NOMO-1 treated with DMSO at 0.1 percent for 48 hours (cell line): ENCODE measurements at regions not wholly inside any gene's neighbourhood (a gene's known extent, or its start where the extent isn't known, plus 50 kb on each side); places are given as distances from the start of the nearest gene placed in this dataset.
"Not testable (repeated sequence)": the region's sequence is repeated elsewhere in the genome, so short reads cannot be mapped to it uniquely, and the experiment has no call there.

Experiments used
- DNase-seq: peaks from one replicate; lab custom pipeline; 2025; ENCODE audit not compliant: unreplicated experiment; lab: John Stamatoyannopoulos, UW

DNA sequence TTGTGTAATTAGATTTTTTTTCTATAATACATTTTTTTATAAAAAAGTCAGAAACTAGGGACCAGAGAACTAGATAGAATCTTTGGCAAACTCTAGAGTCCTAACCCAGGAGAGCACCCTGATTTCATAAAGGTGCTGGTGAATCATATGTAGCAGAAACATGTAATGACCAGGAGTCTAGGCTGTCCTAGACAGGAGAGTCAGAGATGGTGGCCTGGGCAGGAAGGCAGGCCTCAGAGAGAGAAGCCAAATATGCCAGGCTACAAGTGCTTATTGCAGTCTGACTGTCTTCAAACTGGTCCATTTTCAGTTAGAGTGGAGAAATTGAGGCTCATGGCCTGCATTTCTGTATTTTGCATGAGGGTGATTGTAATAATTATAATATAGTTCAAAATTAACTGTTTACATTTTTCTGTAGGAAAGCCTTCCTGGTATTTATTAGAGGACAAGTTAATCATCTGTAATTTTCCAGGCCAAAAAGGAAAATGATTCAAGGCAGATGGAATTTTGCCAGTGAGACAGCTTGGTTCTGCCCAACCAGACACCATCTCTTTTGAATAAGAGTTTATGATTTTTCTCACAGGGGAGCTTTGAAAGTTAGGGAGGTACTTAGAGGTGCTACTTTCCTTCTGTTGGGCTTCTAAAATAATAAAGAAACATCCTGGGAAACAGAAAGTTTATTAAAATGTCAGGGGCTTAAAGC is 129.8 kb downstream of the S1PR1 start:
- no peak for DNase-seq

DNA sequence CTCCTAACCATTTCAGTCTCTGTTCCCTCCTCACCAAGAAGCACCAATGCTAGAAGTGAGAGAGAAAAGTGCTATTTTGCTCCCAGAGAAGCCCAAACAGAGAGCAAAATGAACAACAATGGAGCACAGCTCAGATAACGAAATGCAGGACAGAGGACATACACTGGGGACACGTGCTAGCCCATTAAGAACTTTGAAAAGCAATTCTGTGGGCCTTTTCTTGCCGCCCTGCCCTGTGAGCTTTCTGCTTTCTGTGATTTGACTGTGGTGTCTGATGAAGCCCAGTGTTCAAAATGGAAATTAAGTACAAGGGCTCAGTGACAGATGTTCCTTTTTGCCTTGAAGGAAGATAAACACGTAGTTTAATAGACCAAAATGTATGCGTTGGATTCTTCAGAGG is 130.8 kb downstream of the S1PR1 start:
- no peak for DNase-seq

GRCh38 chr1:101370488-101370887 is 133.7 kb downstream of the S1PR1 start:
- no peak for DNase-seq

- DNase-seq, result no peak
Measured at GRCh38 chr1:101371259-101371658, 134.4 kb downstream of the S1PR1 start.

GRCh38 chr1:101373570-101373969 is 136.8 kb downstream of the S1PR1 start:
- DNase-seq, result no peak

- DNase-seq, result not testable (repeated sequence)
Measured at GRCh38 chr1:101375448-101375847, 138.6 kb downstream of the S1PR1 start.

- DNase-seq, result no peak
Measured at GRCh38 chr1:101376121-101377083, 139.6 kb downstream of the S1PR1 start.

GRCh38 chr1:101377084-101377835 is 140.4 kb downstream of the S1PR1 start:
- DNase-seq, result no peak

GRCh38 chr1:101379037-101379436 is 142.2 kb downstream of the S1PR1 start:
- DNase-seq, result no peak

GRCh38 chr1:101379950-101380349 is 143.1 kb downstream of the S1PR1 start:
- DNase-seq, result no peak

- no peak for DNase-seq
Measured at GRCh38 chr1:101382135-101382534, 145.3 kb downstream of the S1PR1 start.

DNA sequence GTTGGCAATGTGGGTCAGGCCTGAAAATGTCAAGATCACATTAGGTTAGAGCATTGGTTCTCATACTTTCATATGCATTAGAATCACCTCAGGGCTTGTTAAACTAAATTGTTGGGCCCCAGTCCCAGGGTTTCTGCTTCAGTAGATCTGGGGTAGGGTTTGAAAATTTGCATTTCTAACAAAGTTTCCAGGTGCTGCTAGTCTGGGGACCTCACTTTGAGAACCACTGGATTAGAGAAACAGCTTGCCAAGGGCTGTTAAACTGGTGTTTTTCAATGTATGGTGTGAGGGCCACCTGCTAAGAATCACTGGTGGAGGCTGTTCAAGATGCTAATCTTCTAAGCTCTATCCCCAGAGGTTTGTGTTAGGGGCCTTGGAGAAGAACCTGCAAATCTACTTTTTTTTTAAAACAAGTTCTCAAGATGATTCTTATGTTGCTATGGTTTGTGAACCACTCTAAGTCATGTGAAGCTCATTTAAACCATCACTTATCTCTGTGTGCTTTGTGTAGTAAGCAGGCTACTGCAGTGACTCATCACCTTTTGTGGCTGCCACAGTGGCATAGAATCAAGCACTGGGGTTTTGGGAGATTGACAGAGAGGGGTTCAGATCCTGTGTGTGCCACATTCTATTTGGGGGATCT is 152.2 kb downstream of the S1PR1 start:
- no peak for DNase-seq

DNA sequence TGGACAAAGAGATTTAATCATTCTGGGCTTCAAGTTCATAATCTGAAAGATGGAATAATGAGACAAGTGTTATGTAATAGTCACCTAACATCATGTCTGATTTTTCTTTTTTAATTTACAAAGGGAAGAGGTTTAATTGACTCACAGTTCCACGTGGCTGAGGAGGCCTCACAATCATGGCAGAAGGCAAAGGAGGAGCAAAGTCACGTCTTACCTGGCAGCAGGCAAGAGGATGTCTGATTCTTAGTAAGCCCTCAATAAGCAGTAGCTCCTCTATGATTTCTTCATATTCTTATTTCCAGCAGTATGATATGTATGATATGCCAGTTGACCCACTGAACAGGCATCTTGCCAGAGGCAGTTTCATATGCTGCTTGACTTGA is 152.7 kb downstream of the S1PR1 start:
- DNase-seq, result no peak

DNA sequence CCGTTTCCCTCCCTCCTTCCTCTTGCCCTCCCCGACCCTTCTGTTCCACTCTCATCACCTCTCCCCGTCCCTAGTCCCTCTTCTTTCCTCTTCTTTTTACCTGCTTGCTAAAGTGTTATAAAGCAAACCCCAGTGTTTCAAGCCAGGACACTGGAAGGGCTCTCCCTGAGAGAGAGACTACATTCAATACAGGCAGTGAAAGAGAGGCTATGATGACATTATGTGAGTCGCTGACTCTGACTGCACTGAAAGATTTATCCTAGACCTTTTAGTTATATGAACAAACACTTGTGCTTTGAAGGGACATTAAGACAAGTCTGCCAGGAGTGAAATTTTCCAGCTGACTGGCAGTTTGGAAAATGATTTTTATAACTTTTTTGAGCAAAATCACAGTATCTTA is 155.7 kb downstream of the S1PR1 start:
- DNase-seq, result no peak

DNA sequence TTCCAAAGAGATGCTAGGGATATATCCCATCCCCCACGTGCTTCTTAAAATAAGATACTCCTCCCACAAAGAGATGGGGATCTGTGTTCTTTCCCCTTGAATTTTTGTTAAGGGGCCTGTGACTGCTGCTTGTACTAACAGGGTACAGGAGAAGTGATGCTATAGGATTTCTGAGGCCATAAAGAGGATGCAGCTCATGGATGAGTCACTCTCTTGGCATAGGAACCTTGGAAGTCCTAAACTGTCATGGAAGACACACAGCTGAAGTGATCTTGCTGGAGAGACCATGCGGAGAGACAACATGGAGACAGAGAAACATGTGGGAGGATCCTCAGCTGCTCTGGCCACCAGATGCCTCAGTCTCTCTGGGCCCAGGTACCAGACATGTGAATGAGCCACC is 157.2 kb downstream of the S1PR1 start:
- DNase-seq, result no peak

DNA sequence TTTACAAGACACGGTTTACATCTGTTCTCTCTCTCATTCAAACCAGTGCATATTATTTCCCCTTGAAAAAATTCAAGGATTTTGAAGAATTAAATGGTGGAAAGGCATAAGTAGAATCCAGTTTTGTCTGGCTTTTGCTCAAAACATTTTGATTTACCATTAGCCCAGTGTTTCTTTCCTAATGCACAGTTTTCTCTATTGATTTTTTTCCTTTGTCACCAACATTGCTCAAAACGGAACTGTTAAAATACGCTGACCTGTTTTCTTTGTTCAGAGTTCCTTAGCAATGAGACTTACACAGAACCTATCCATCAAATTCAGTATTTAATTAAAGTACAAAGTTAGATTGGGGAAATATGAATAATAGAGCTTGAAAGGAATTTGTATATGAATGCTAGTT is 162.4 kb downstream of the S1PR1 start:
- no peak for DNase-seq

- DNase-seq, result no peak
Measured at GRCh38 chr1:101406271-101406670, 169.5 kb downstream of the S1PR1 start.

DNA sequence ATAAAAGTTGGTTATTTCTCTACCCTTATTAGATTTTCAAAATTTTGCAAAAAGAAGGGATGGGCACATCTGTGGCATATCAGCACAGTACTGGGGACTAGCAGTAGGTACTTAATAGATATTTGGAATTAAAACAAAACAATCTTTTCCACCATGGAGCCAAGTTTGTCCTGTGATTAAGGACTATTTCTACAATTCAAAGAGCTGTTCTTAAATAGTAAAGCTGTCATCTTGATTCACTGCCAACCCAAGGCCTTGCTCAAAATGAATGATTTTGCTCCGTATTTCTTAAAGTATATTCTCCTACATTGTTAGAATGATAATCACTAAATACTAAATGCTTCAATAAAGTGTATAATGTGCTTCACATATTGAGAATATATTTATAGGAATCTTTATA is 169.9 kb downstream of the S1PR1 start:
- DNase-seq, result no peak

GRCh38 chr1:101407505-101408211 is 170.8 kb downstream of the S1PR1 start:
- no peak for DNase-seq

DNA sequence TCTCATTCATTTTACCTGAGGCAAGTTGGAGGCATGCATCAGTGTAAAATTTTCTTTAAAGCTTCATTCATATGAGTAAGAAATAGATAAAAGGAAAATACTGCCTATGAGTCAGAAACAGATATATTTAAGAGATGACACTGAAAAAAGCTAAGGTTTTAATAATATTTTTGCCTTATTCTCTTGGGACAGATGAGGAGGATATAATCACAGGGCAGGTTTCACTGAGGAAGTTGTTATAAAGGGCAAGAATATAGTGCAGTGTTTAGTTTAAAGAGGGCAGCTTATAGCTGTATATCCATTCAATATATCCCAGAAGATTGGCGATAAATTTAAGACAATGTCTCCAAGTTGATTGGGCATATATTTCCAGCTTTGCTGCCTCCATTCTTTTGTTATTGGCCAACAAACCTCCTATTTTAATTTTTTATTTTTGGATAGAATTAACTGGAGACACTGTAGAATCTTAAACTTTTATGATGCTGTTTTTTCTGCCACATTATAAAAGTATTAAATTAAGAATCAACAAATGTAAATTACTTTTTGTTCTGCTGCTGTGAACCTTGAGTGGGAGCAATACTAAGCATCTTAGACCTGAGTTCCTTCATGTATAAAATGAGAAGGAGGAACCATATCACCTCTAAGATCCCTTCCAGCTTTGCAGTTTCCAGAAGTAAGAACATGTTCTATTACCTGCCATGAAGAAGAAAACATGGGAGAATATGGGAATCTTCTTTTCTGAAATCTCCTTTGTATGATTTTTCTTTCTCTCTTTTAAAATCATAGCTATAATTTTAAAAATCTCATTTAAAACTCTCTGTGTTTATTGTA is 171.6 kb downstream of the S1PR1 start:
- no peak for DNase-seq
